GM12878 (cell line): ENCODE measurements at regions not wholly inside any gene's neighbourhood (a gene's known extent, or its start where the extent isn't known, plus 50 kb on each side); places are given as distances from the start of the nearest gene placed in this dataset.
"Not testable (repeated sequence)": the region's sequence is repeated elsewhere in the genome, so short reads cannot be mapped to it uniquely, and the experiment has no call there.

Source experiments
- EED ChIP-seq: sonication (generic); IDR thresholded peaks from 2 replicates; pipeline ENCODE4 v1.6.1; 2016; ENCODE audit warnings: antibody characterized with exemption, low read depth
- EP300 ChIP-seq, 2 experiments: fragments of 150-350 bp in 1 of 2; IDR thresholded peaks; 2 replicates each; pipeline ENCODE4 v1.6.1; 2011 to 2012; ENCODE audit warnings: low read depth in 2 of 2, low read length in 2 of 2, borderline replicate concordance in 1 of 2, improper control_type of control experiment in 1 of 2, inconsistent platforms in 1 of 2; ENCODE audit not compliant: control insufficient read depth in 1 of 2
- JUNB ChIP-seq: IDR thresholded peaks from 2 replicates; pipeline ENCODE4 v1.6.1; 2016; ENCODE audit warnings: antibody characterized with exemption, mild to moderate bottlenecking
- NBN ChIP-seq: fragments of 450-650 bp; IDR thresholded peaks from 2 replicates; pipeline ENCODE4 v1.6.1; 2016
- ZNF24 ChIP-seq: fragments of 450-650 bp; IDR thresholded peaks from 2 replicates; pipeline ENCODE4 v1.6.1; 2017; ENCODE audit warnings: antibody characterized with exemption, mild to moderate bottlenecking
- TF ChIP-seq, protein P1 (sequence below), 3 experiments: IDR thresholded peaks in 2 of 3; conservative IDR thresholded peaks in 1 of 3; 2 replicates each; pipeline ENCODE4 v1.5.1; 2011; ENCODE audit warnings: low read depth in 3 of 3, low read length in 3 of 3, mild to moderate bottlenecking in 3 of 3, control low read depth in 2 of 3, moderate library complexity in 2 of 3, inconsistent platforms in 1 of 3, mixed read lengths in 1 of 3; ENCODE audit not compliant: control insufficient read depth in 2 of 3, insufficient read depth in 1 of 3; ENCODE audit errors: extremely low read depth in 1 of 3
- TF ChIP-seq, protein P2 (sequence below): fragments of 450-650 bp; IDR thresholded peaks from 2 replicates; pipeline ENCODE4 v1.6.1; 2016; ENCODE audit warnings: mild to moderate bottlenecking

DNA sequence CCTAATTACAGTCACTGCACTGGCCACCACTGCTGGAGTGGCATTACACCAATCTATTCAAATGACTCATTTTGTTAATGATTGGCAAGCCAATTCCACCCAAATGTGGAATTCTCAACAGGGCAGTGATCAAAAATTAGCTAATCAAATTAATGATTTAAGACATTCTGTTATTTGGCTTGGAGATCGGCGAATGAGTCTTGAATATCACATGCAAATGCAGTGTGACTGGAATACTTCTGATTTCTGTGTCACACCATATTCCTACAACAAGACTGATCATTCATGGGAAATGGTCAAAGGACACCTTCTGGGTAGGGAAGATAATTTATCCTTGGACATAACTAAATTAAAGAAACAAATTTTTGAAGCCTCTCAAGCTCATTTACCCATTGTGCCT lies 165.1 kb downstream of the IER5 start:
- not testable (repeated sequence) for TF ChIP-seq EED; ZNF24; JUNB; NBN; EP300 (IDR thresholded peaks at IDR 0.05; ENCODE audit: borderline replicate concordance in 1 of 2, control insufficient read depth in 1 of 2, low read depth in 2 of 2, low read length in 2 of 2)
- TF ChIP-seq, protein P1, sequence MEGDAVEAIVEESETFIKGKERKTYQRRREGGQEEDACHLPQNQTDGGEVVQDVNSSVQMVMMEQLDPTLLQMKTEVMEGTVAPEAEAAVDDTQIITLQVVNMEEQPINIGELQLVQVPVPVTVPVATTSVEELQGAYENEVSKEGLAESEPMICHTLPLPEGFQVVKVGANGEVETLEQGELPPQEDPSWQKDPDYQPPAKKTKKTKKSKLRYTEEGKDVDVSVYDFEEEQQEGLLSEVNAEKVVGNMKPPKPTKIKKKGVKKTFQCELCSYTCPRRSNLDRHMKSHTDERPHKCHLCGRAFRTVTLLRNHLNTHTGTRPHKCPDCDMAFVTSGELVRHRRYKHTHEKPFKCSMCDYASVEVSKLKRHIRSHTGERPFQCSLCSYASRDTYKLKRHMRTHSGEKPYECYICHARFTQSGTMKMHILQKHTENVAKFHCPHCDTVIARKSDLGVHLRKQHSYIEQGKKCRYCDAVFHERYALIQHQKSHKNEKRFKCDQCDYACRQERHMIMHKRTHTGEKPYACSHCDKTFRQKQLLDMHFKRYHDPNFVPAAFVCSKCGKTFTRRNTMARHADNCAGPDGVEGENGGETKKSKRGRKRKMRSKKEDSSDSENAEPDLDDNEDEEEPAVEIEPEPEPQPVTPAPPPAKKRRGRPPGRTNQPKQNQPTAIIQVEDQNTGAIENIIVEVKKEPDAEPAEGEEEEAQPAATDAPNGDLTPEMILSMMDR (IDR thresholded peaks at IDR 0.05 in 2 of 3, conservative IDR thresholded peaks at IDR 0.05 in 1 of 3; ENCODE audit: control insufficient read depth in 2 of 3, extremely low read depth in 1 of 3, insufficient read depth in 1 of 3, low read depth in 3 of 3, low read length in 3 of 3) = not testable (repeated sequence)
- TF ChIP-seq, protein P2, sequence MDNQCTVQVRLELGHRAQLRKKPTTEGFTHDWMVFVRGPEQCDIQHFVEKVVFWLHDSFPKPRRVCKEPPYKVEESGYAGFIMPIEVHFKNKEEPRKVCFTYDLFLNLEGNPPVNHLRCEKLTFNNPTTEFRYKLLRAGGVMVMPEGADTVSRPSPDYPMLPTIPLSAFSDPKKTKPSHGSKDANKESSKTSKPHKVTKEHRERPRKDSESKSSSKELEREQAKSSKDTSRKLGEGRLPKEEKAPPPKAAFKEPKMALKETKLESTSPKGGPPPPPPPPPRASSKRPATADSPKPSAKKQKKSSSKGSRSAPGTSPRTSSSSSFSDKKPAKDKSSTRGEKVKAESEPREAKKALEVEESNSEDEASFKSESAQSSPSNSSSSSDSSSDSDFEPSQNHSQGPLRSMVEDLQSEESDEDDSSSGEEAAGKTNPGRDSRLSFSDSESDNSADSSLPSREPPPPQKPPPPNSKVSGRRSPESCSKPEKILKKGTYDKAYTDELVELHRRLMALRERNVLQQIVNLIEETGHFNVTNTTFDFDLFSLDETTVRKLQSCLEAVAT = not testable (repeated sequence)
